Endothelial cell of umbilical vein (primary cell): ENCODE measurements at regions not wholly inside any gene's neighbourhood (a gene's known extent, or its start where the extent isn't known, plus 50 kb on each side); places are given as distances from the start of the nearest gene placed in this dataset.

Experiments used
- BruUV-seq: library from RNA; stranded (reverse); fragments of 400-500 nt; replicated peaks from 2 replicates; lab custom pipeline; 2021; lab: Mats Ljungman, UMichigan
- CTCF ChIA-PET: fragments of 300-600, 350-600 bp; sonication (Branson Sonifier 250); formaldehyde crosslinking; loops from one replicate; lab custom pipeline; 2021; ENCODE audit warnings: antibody characterized with exemption, inconsistent platforms; lab: Charles Lee
- POLR2A ChIA-PET: fragments of 300-600, 350-600 bp; sonication (Branson Sonifier 250); formaldehyde crosslinking; loops from one replicate; lab custom pipeline; 2021; ENCODE audit warnings: antibody characterized with exemption, inconsistent platforms; lab: Charles Lee
- DNase-seq: peaks from one replicate; pipeline ENCODE4 v3.0.0-alpha.2; 2011; ENCODE audit warnings: low read depth, low spot score
- FAIRE-seq: peaks from 2 replicates; lab custom pipeline; 2011; peaks lifted over from hg19 to GRCh38; lab: Jason Lieb, UNC
- H2AFZ ChIP-seq: 2 replicates; pipeline ENCODE4 v1.6.0; 2012; ENCODE audit warnings: low read depth, low read length, control low read depth, inconsistent platforms
- H3K27ac ChIP-seq: 2 replicates; pipeline ENCODE4 v1.5.1; 2011; ENCODE audit warnings: low read depth, mild to moderate bottlenecking, control low read depth, low read length, moderate library complexity; ENCODE audit not compliant: insufficient read depth
- H3K27me3 ChIP-seq, 2 experiments: 2 replicates each; pipeline versions ENCODE4 v1.6.0 to v1.6.1; 2011; ENCODE audit warnings: low read length in 2 of 2, mixed read lengths in 1 of 2; ENCODE audit not compliant: control insufficient read depth in 2 of 2, insufficient read depth in 2 of 2
- H3K36me3 ChIP-seq, 2 experiments: 2 replicates in 1 of 2; 3 replicates in 1 of 2; pipeline ENCODE4 v1.5.1; 2011; ENCODE audit warnings: low read length in 2 of 2, mild to moderate bottlenecking in 1 of 2, moderate library complexity in 1 of 2; ENCODE audit not compliant: control insufficient read depth in 2 of 2, insufficient read depth in 2 of 2; ENCODE audit errors: extremely low read depth in 1 of 2
- H3K4me1 ChIP-seq: 3 replicates; pipeline ENCODE4 v1.5.1; 2011; ENCODE audit warnings: mild to moderate bottlenecking, low read length; ENCODE audit not compliant: control insufficient read depth, insufficient read depth; ENCODE audit errors: extremely low read depth
- H3K4me2 ChIP-seq: 2 replicates; pipeline ENCODE4 v1.6.1; 2011; ENCODE audit warnings: low read length, control low read depth, mixed read lengths; ENCODE audit not compliant: insufficient read depth
- H3K4me3 ChIP-seq, 3 experiments: fragments of 200-600 bp in 1 of 3; sonication (generic), shearing (Covaris generic) in 1 of 3; replicated peaks in 1 of 3; 2 replicates each; pipeline ENCODE4 v1.5.1; 2011 to 2016; ENCODE audit warnings: control low read depth in 3 of 3, low read length in 3 of 3, mild to moderate bottlenecking in 2 of 3, inconsistent platforms in 1 of 3, low read depth in 1 of 3, moderate library complexity in 1 of 3; ENCODE audit not compliant: insufficient read depth in 1 of 3
- H3K79me2 ChIP-seq: 2 replicates; pipeline ENCODE4 v1.6.0; 2012; ENCODE audit warnings: low read length, inconsistent platforms; ENCODE audit not compliant: control insufficient read depth, insufficient read depth
- H3K9ac ChIP-seq: replicated peaks from 2 replicates; pipeline ENCODE3; 2011; ENCODE audit warnings: low read length, control low read depth; ENCODE audit not compliant: insufficient read depth; ENCODE audit errors: extremely low read depth
- H3K9me1 ChIP-seq: replicated peaks from 3 replicates; pipeline ENCODE4 v1.6.0; 2011; ENCODE audit warnings: mild to moderate bottlenecking, low read length; ENCODE audit not compliant: control insufficient read depth, insufficient read depth; ENCODE audit errors: extremely low read depth
- H3K9me3 ChIP-seq: replicated peaks from 2 replicates; pipeline ENCODE4 v1.5.1; 2012; ENCODE audit warnings: low read length, inconsistent platforms; ENCODE audit not compliant: control insufficient read depth, insufficient read depth
- H4K20me1 ChIP-seq: replicated peaks from 2 replicates; pipeline ENCODE3; 2011; ENCODE audit warnings: mild to moderate bottlenecking, low read length; ENCODE audit not compliant: control insufficient read depth, insufficient read depth; ENCODE audit errors: extremely low read depth
- FOS ChIP-seq: IDR thresholded peaks from 2 replicates; pipeline ENCODE4 v1.6.1; 2011; ENCODE audit warnings: mild to moderate bottlenecking, low read length, moderate library complexity, borderline replicate concordance; ENCODE audit not compliant: insufficient read depth
- JUN ChIP-seq: IDR thresholded peaks from 2 replicates; pipeline ENCODE4 v1.6.1; 2011; ENCODE audit warnings: borderline replicate concordance, low read depth; ENCODE audit not compliant: insufficient read length, insufficient read depth
- MYC ChIP-seq: IDR thresholded peaks from one replicate; pipeline ENCODE4 v1.6.1; 2011; ENCODE audit warnings: mild to moderate bottlenecking, low read depth, low read length
- POLR2A ChIP-seq: IDR thresholded peaks from 2 replicates; pipeline ENCODE4 v1.6.1; 2012; ENCODE audit warnings: low read depth, mild to moderate bottlenecking, control low read depth, low read length
- POLR2AphosphoS5 ChIP-seq: IDR thresholded peaks from 2 replicates; pipeline ENCODE4 v1.6.1; 2012; ENCODE audit warnings: low read depth, mild to moderate bottlenecking, control low read depth, low read length, moderate library complexity; ENCODE audit not compliant: insufficient read depth
- dilution Hi-C: fragments of 300-500 bp; cut with MboI; formaldehyde crosslinking; loops from one replicate; pipeline ENCODE4 v1.15.0; 2019; ENCODE audit warnings: low sequenced_read_pairs; ENCODE audit not compliant: extremely low pct_ligation_motif_present
- intact Hi-C: fragments of 100-400 bp; cut with micrococcal nuclease; formaldehyde crosslinking; loops from one replicate; pipeline ENCODE4 v1.10.0; 2022
- TF ChIP-seq, protein P1 (sequence below), 2 donors: IDR thresholded peaks; 1 replicate in 1 of 2; 2 replicates in 1 of 2; pipeline ENCODE4 v1.5.1; 2011; ENCODE audit warnings: low read length in 2 of 2, mild to moderate bottlenecking in 2 of 2, moderate library complexity in 2 of 2, control low read depth in 1 of 2, inconsistent platforms in 1 of 2, low read depth in 1 of 2; ENCODE audit not compliant: insufficient read depth in 1 of 2; ENCODE audit errors: extremely low read depth in 1 of 2
- TF ChIP-seq, protein P2 (sequence below): IDR thresholded peaks from 2 replicates; pipeline ENCODE4 v1.6.1; 2011; ENCODE audit not compliant: insufficient read depth, insufficient read length

GRCh38 chr3:159263750-159264553 is 462.1 kb downstream of the MFSD1 start:
- Histone ChIP-seq H3K79me2 (no peaks in the 10 kb centered on the region), H3K9me3 (no peaks in the 10 kb centered on the region), H3K27me3 (peaks cover 6 to 21% of the 10 kb centered on the region in 2 experiments), H3K36me3 (no peaks in the 10 kb centered on the region), H3K27ac (no peak overlapping the region), H4K20me1 (no peaks in the 10 kb centered on the region), H3K4me1 (no peaks in the 10 kb centered on the region), H3K4me2 (no peak overlapping the region), H3K9me1 (no peaks in the 10 kb centered on the region), H3K4me3 (no peak overlapping the region), H3K9ac (no peak overlapping the region), H2AFZ (no peak overlapping the region)
- DNase-seq (peak; percentile 60), FAIRE-seq (peak; percentile 85)
- TF ChIP-seq, protein P1, sequence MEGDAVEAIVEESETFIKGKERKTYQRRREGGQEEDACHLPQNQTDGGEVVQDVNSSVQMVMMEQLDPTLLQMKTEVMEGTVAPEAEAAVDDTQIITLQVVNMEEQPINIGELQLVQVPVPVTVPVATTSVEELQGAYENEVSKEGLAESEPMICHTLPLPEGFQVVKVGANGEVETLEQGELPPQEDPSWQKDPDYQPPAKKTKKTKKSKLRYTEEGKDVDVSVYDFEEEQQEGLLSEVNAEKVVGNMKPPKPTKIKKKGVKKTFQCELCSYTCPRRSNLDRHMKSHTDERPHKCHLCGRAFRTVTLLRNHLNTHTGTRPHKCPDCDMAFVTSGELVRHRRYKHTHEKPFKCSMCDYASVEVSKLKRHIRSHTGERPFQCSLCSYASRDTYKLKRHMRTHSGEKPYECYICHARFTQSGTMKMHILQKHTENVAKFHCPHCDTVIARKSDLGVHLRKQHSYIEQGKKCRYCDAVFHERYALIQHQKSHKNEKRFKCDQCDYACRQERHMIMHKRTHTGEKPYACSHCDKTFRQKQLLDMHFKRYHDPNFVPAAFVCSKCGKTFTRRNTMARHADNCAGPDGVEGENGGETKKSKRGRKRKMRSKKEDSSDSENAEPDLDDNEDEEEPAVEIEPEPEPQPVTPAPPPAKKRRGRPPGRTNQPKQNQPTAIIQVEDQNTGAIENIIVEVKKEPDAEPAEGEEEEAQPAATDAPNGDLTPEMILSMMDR (IDR thresholded peaks at IDR 0.05; ENCODE audit: extremely low read depth in 1 of 2, insufficient read depth in 1 of 2, low read depth in 1 of 2, low read length in 2 of 2) = peak; percentile 47 to 59
- no peak for TF ChIP-seq JUN
- TF ChIP-seq POLR2A = no peak
- no peak for TF ChIP-seq MYC
- TF ChIP-seq POLR2AphosphoS5 = no peak
- TF ChIP-seq, protein P2, sequence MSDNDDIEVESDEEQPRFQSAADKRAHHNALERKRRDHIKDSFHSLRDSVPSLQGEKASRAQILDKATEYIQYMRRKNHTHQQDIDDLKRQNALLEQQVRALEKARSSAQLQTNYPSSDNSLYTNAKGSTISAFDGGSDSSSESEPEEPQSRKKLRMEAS = no peak
- peak; percentile 37 for TF ChIP-seq FOS
- ChIA-PET CTCF (interaction anchor here (0.8 to 4.0 kb wide), 15 partner anchors 12 to 747 kb away, joined by 3 to 46 read pairs (median 4); partner anchors contain the start of gene MFSD1), POLR2A (no interaction called here)
- BruUV-seq = no TSS peak
- intact Hi-C loops (loop anchor here (1.0 to 10.0 kb wide), 7 partner anchors 322 to 1223 kb away; no protein-coding TSS in a partner anchor), dilution Hi-C loops (loop anchor here (25.0 kb wide), 1 partner anchor 352 kb away; no protein-coding TSS in a partner anchor)
